ENCODE measurements at regions not wholly inside any gene's neighbourhood (a gene's known extent, or its start where the extent isn't known, plus 50 kb on each side); places are given as distances from the start of the nearest gene placed in this dataset.

DNA sequence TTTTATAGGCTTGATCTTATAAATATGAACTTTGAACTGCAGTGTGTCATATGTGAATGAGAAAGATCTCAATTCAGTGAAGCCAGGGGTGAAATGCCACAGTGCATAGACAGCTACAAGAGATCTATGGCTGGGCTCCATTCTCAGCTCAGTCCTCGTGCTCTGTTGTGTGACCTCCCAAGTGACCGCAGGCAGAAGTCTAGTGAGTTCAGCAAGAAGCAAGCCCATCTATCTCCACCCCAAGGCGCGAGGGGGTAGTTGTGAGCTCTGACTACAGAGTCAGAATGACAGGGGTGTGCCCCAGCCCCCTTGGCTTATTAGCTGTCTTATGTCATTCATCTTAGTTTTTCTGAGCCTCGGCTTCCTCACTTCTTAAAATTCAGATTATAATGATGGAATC lies 378.3 kb downstream of the FBXW7 start:
- no peak for ATAC-seq
- Mint-ChIP-seq H3K36me3 (no peaks in the 10 kb centered on the region), H3K27ac (no peak overlapping the region), H3K4me3 (no peak overlapping the region), H3K27me3 (peaks cover 3% of the 10 kb centered on the region), H3K9me3 (ENCODE audit: low read depth) (no peaks in the 10 kb centered on the region), H3K4me1 (peaks cover 11% of the 10 kb centered on the region)
- CTCF ChIA-PET, result interaction anchor here (0.7 kb wide), 1 partner anchor 8 kb away, joined by 3 read pairs; no protein-coding TSS in a partner anchor
- DNase-seq, result no peak

GRCh38 chr4:152156442-152156841 lies 379.4 kb downstream of the FBXW7 start:
- H3K4me1 Mint-ChIP-seq, result peaks cover 11% of the 10 kb centered on the region
- peaks cover 2% of the 10 kb centered on the region for H3K27me3 Mint-ChIP-seq
- no peaks in the 10 kb centered on the region for H3K9me3 Mint-ChIP-seq (ENCODE audit: low read depth)
- CTCF ChIA-PET, result no interaction called here
- H3K4me3 Mint-ChIP-seq, result no peak overlapping the region
- ATAC-seq (no peak), DNase-seq (no peak)
- H3K27ac Mint-ChIP-seq, result no peak overlapping the region
- no peaks in the 10 kb centered on the region for H3K36me3 Mint-ChIP-seq

DNA sequence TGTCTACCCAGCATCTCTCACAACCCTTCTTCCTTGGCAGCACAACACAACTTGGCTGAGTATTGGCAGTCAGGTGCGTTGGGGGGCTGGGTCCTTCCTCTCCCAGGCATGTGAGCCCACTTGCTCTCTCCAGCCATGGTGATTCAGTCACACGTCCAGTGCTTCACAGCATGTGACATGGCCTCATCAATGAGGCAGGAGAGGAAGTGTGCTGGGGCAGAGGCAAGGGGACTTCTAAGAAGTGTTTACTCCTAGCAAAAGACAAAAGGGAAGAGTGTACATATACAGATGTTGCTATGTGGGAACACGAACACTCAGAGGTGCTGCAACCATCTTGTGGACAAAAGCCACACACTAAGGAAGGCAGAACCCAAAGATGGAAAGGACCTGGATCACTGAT lies 380.8 kb downstream of the FBXW7 start:
- CTCF ChIA-PET, result no interaction called here
- Mint-ChIP-seq H3K27me3 (peaks cover 2% of the 10 kb centered on the region), H3K4me1 (peaks cover 11% of the 10 kb centered on the region), H3K4me3 (no peak overlapping the region), H3K27ac (no peak overlapping the region), H3K36me3 (no peaks in the 10 kb centered on the region), H3K9me3 (ENCODE audit: low read depth) (no peaks in the 10 kb centered on the region)
- DNase-seq (no peak), ATAC-seq (no peak)

- no peak for ATAC-seq
- H3K27me3 Mint-ChIP-seq, result peaks cover 2% of the 10 kb centered on the region
- H3K36me3 Mint-ChIP-seq, result no peaks in the 10 kb centered on the region
- DNase-seq, result no peak
- H3K4me1 Mint-ChIP-seq, result peaks cover 11% of the 10 kb centered on the region
- H3K9me3 Mint-ChIP-seq (ENCODE audit: low read depth), result no peaks in the 10 kb centered on the region
- H3K27ac Mint-ChIP-seq, result no peak overlapping the region
- H3K4me3 Mint-ChIP-seq, result no peak overlapping the region
- CTCF ChIA-PET, result no interaction called here
Observed at GRCh38 chr4:152154433-152154832, 381.5 kb downstream of the FBXW7 start.

- H3K27ac Mint-ChIP-seq, result no peak overlapping the region
- no peak for ATAC-seq
- no peaks in the 10 kb centered on the region for H3K9me3 Mint-ChIP-seq (ENCODE audit: low read depth)
- H3K27me3 Mint-ChIP-seq, result peaks cover 2% of the 10 kb centered on the region
- no peak for DNase-seq
- H3K4me1 Mint-ChIP-seq, result peaks cover 11% of the 10 kb centered on the region
- CTCF ChIA-PET, result no interaction called here
- no peaks in the 10 kb centered on the region for H3K36me3 Mint-ChIP-seq
- no peak overlapping the region for H3K4me3 Mint-ChIP-seq
Observed at GRCh38 chr4:152153476-152154270, 382.2 kb downstream of the FBXW7 start.

- H3K9me3 Mint-ChIP-seq (ENCODE audit: low read depth), result peaks cover 11% of the 10 kb centered on the region
- H3K27ac Mint-ChIP-seq, result no peak overlapping the region
- peaks cover 2% of the 10 kb centered on the region for H3K27me3 Mint-ChIP-seq
- peaks cover 11% of the 10 kb centered on the region for H3K36me3 Mint-ChIP-seq
- no peak overlapping the region for H3K4me3 Mint-ChIP-seq
- H3K4me1 Mint-ChIP-seq, result peaks cover 8% of the 10 kb centered on the region
- DNase-seq (no peak), ATAC-seq (no peak)
- CTCF ChIA-PET, result interaction anchor here (1.1 kb wide), 1 partner anchor 7 kb away, joined by 3 read pairs; no protein-coding TSS in a partner anchor
Observed at GRCh38 chr4:152150214-152150613, 385.7 kb downstream of the FBXW7 start.

DNA sequence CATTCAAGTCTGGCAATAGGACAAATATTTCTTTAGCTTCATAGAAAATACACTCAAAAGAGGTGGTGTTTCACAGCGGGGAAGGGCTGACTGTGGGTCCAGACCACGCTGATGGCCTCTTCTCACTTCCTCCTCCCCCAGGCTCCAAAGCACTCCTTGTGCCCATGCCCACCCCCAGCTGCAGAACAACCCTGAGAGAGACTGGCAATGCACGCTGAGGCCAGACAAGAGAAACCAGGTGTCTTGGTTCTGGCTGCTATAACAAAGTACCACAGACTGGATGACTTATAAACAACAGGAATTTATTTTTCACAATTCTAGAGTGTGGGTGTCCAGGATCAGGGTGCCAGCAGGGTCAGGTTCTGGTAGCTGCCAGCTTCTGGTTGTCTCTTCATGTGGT lies 386.1 kb downstream of the FBXW7 start:
- Mint-ChIP-seq H3K4me1 (peaks cover 3% of the 10 kb centered on the region), H3K27me3 (peaks cover 2% of the 10 kb centered on the region), H3K36me3 (peaks cover 13% of the 10 kb centered on the region), H3K4me3 (no peak overlapping the region), H3K27ac (no peak overlapping the region), H3K9me3 (ENCODE audit: low read depth) (peaks cover 15% of the 10 kb centered on the region)
- ATAC-seq (no peak), DNase-seq (no peak)
- CTCF ChIA-PET, result interaction anchor here (1.1 kb wide), 1 partner anchor 8 kb away, joined by 3 read pairs; no protein-coding TSS in a partner anchor

GRCh38 chr4:152148057-152148456 lies 387.2 kb upstream of the GATB start:
- Mint-ChIP-seq H3K27ac (no peak overlapping the region), H3K4me1 (no peaks in the 10 kb centered on the region), H3K9me3 (ENCODE audit: low read depth) (peaks cover 19% of the 10 kb centered on the region), H3K36me3 (peaks cover 17% of the 10 kb centered on the region), H3K4me3 (no peak overlapping the region), H3K27me3 (peaks cover 2% of the 10 kb centered on the region)
- DNase-seq (no peak), ATAC-seq (no peak)
- CTCF ChIA-PET, result no interaction called here

DNA sequence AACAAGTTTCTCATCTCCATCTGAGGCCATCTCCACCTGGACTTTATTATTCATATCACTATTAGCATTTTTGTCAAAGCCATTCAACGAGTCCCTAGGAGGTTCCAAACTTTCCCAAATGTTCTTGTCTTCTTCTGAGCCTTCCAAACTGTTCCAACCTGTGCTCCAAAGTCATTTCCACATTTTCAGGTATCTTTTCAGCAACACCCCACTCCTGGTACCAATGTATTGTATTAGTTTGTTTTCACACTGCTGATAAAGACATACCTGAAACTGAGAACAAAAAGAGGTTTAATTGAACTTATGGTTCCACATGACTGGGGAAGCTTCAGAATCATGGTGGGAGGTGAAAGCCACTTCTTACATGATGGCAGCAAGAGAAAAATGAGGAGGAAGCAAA lies 385.4 kb upstream of the GATB start:
- no peaks in the 10 kb centered on the region for H3K4me1 Mint-ChIP-seq
- DNase-seq (no peak), ATAC-seq (no peak)
- peaks cover 19% of the 10 kb centered on the region for H3K36me3 Mint-ChIP-seq
- CTCF ChIA-PET, result no interaction called here
- no peak overlapping the region for H3K4me3 Mint-ChIP-seq
- H3K9me3 Mint-ChIP-seq (ENCODE audit: low read depth), result peaks cover 19% of the 10 kb centered on the region
- H3K27ac Mint-ChIP-seq, result no peak overlapping the region
- H3K27me3 Mint-ChIP-seq, result peaks cover 2% of the 10 kb centered on the region

DNA sequence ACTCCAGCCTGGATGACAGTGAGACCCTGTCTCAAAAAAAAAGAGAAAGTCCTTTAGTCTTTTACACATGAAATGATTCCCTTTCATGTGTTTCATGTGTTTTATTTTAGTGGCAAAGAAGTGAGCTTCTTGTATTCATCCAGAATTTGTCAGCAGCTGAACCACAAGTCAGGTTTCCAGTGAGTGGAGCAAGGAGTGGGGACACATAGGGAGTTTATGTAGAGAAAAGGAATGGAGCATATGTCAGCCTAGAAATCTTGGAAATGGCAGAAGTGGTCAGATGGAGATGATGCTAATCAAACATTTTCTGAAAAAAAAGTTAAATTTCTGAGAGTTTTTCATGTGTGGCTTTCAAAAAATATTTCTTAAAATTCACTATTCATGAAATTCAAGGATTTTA lies 383.0 kb upstream of the GATB start:
- peaks cover 2% of the 10 kb centered on the region for H3K27me3 Mint-ChIP-seq
- H3K4me3 Mint-ChIP-seq, result no peak overlapping the region
- peaks cover 2% of the 10 kb centered on the region for H3K4me1 Mint-ChIP-seq
- ATAC-seq (no peak), DNase-seq (no peak)
- peaks cover 20% of the 10 kb centered on the region for H3K36me3 Mint-ChIP-seq
- CTCF ChIA-PET, result interaction anchor here (1.1 kb wide), 1 partner anchor 12 kb away, joined by 4 read pairs; no protein-coding TSS in a partner anchor
- peaks cover 23% of the 10 kb centered on the region for H3K9me3 Mint-ChIP-seq (ENCODE audit: low read depth)
- H3K27ac Mint-ChIP-seq, result no peak overlapping the region

DNA sequence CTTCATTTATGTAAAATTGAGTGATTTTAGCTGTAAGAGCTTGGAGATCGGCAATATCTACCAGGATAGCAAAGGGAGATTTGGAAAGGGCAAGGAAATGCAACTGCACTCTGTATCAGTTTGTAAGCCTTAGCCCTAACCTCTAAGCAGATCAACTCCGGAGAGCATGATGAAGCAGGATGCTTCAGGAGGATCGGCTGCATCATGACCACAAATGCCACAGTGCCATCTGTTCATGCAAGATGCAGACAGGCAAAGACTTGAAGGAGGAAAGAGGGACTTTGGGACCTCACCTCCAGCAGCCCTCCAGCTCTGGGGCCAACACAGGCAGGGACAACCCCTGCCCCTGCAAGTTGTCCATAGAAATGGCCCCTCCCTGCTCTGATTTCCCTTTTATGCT lies 377.6 kb upstream of the GATB start:
- H3K27ac Mint-ChIP-seq, result no peak overlapping the region
- CTCF ChIA-PET, result no interaction called here
- ATAC-seq, result peak; percentile 74
- H3K9me3 Mint-ChIP-seq (ENCODE audit: low read depth), result peaks cover 4% of the 10 kb centered on the region
- H3K4me1 Mint-ChIP-seq, result peaks cover 24% of the 10 kb centered on the region
- peak; percentile 71 for DNase-seq
- H3K27me3 Mint-ChIP-seq, result peaks cover 2% of the 10 kb centered on the region
- H3K36me3 Mint-ChIP-seq, result peaks cover 3% of the 10 kb centered on the region
- H3K4me3 Mint-ChIP-seq, result no peak overlapping the region

GRCh38 chr4:152132776-152133175 lies 372.0 kb upstream of the GATB start:
- H3K27me3 Mint-ChIP-seq, result no peaks in the 10 kb centered on the region
- H3K36me3 Mint-ChIP-seq, result peaks cover 12% of the 10 kb centered on the region
- ATAC-seq, result no peak
- peaks cover 4% of the 10 kb centered on the region for H3K9me3 Mint-ChIP-seq (ENCODE audit: low read depth)
- no peak overlapping the region for H3K27ac Mint-ChIP-seq
- H3K4me3 Mint-ChIP-seq, result no peak overlapping the region
- DNase-seq, result no peak
- CTCF ChIA-PET, result interaction anchor here (1.3 kb wide), 1 partner anchor 32 kb away, joined by 3 read pairs; no protein-coding TSS in a partner anchor
- H3K4me1 Mint-ChIP-seq, result peaks cover 29% of the 10 kb centered on the region

DNA sequence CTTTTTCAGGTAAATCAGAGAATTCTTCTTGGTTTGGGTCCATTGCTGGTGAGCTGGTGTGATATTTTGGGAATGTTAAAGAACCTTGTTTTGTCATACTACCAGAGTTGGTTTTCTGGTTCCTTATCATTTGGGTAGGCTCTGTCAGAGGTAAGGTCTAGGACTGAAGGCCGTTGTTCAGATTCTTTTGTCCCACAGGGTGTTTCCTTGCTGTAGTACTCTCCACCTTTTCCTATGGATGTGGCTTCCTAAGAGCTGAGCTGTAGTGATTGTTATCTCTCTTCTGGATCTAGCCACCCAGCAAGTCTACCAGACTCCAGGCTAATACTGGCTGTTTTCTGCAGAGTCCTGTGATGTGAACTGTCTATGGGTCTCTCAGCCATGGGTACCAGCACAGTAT lies 367.5 kb upstream of the GATB start:
- ATAC-seq (no peak), DNase-seq (no peak)
- H3K9me3 Mint-ChIP-seq (ENCODE audit: low read depth), result peaks cover 19% of the 10 kb centered on the region
- no peaks in the 10 kb centered on the region for H3K27me3 Mint-ChIP-seq
- H3K36me3 Mint-ChIP-seq, result peaks cover 36% of the 10 kb centered on the region
- peaks cover 18% of the 10 kb centered on the region for H3K4me1 Mint-ChIP-seq
- CTCF ChIA-PET, result no interaction called here
- H3K27ac Mint-ChIP-seq, result no peak overlapping the region
- no peak overlapping the region for H3K4me3 Mint-ChIP-seq

DNA sequence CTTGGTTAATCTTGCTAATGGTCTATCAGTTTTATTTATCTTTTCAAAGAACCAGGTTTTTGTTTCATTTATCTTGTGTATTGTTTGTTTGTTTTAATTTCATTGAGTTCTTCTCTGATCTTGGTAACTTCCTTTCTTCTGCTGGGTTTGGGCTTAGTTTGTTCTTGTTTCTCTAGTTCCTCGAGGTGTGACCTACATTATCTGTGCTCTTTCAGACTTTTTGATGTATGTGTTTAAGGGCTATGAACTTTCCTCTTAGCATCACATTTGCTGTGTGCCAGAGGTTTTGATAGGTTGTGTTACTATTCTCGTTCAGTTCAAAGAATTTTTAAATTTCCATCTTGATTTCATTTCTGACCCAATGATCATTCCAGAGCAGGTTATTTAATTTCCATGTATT lies 365.4 kb upstream of the GATB start:
- Mint-ChIP-seq H3K4me1 (peaks cover 7% of the 10 kb centered on the region), H3K9me3 (ENCODE audit: low read depth) (peaks cover 17% of the 10 kb centered on the region), H3K27me3 (no peaks in the 10 kb centered on the region), H3K27ac (no peak overlapping the region), H3K4me3 (no peak overlapping the region), H3K36me3 (peaks cover 33% of the 10 kb centered on the region)
- DNase-seq (no peak), ATAC-seq (no peak)
- CTCF ChIA-PET, result no interaction called here

All from activated CD8-positive, alpha-beta memory T cell treated with anti-CD3 and anti-CD28 coated beads, Interleukin-2, amount 10 ng/mL, durations not matched to agents 7 days and 5 days (primary cell).